Endothelial cell of umbilical vein (primary cell): ENCODE measurements at regions not wholly inside any gene's neighbourhood (a gene's known extent, or its start where the extent isn't known, plus 50 kb on each side); places are given as distances from the start of the nearest gene placed in this dataset.

Experiments
- EZH2 ChIP-seq: IDR thresholded peaks from 2 replicates; pipeline ENCODE4 v1.6.1; 2012; ENCODE audit warnings: borderline replicate concordance, low read depth, mild to moderate bottlenecking, moderate library complexity, low read length, inconsistent platforms; ENCODE audit not compliant: severe bottlenecking
- MAX ChIP-seq: IDR thresholded peaks from 2 replicates; pipeline ENCODE4 v1.6.1; 2011; ENCODE audit not compliant: insufficient read depth, insufficient read length
- MYC ChIP-seq: IDR thresholded peaks from one replicate; pipeline ENCODE4 v1.6.1; 2011; ENCODE audit warnings: mild to moderate bottlenecking, low read depth, low read length
- POLR2A ChIP-seq: IDR thresholded peaks from 2 replicates; pipeline ENCODE4 v1.6.1; 2012; ENCODE audit warnings: low read depth, mild to moderate bottlenecking, control low read depth, low read length
- POLR2AphosphoS5 ChIP-seq: IDR thresholded peaks from 2 replicates; pipeline ENCODE4 v1.6.1; 2012; ENCODE audit warnings: low read depth, mild to moderate bottlenecking, control low read depth, low read length, moderate library complexity; ENCODE audit not compliant: insufficient read depth
- TF ChIP-seq, protein P1 (sequence below), 2 donors: IDR thresholded peaks; 1 replicate in 1 of 2; 2 replicates in 1 of 2; pipeline ENCODE4 v1.5.1; 2011; ENCODE audit warnings: low read length in 2 of 2, mild to moderate bottlenecking in 2 of 2, moderate library complexity in 2 of 2, control low read depth in 1 of 2, inconsistent platforms in 1 of 2, low read depth in 1 of 2; ENCODE audit not compliant: insufficient read depth in 1 of 2; ENCODE audit errors: extremely low read depth in 1 of 2

DNA sequence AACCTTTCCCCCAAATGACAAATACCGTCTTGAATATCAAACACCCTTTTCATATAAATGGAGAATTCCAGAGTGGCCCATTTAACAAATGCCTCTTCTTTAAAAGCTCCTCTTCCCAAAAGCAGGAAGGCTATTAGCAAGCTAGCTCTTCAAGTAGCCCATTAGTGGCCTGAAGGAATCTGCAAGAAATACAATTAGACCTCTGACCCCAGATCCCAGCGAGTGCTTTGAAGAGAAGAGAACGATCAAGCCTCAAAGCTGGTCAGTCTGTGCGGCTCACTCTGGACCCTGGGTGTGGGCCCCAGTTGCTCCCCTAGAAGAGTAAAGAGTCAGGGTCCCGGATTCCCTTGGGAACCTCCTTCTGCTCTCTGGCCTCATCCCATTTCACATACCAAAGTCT, 325.6 kb downstream of the NUAK1 start:
- TF ChIP-seq, protein P1, sequence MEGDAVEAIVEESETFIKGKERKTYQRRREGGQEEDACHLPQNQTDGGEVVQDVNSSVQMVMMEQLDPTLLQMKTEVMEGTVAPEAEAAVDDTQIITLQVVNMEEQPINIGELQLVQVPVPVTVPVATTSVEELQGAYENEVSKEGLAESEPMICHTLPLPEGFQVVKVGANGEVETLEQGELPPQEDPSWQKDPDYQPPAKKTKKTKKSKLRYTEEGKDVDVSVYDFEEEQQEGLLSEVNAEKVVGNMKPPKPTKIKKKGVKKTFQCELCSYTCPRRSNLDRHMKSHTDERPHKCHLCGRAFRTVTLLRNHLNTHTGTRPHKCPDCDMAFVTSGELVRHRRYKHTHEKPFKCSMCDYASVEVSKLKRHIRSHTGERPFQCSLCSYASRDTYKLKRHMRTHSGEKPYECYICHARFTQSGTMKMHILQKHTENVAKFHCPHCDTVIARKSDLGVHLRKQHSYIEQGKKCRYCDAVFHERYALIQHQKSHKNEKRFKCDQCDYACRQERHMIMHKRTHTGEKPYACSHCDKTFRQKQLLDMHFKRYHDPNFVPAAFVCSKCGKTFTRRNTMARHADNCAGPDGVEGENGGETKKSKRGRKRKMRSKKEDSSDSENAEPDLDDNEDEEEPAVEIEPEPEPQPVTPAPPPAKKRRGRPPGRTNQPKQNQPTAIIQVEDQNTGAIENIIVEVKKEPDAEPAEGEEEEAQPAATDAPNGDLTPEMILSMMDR (IDR thresholded peaks at IDR 0.05; ENCODE audit: extremely low read depth in 1 of 2, insufficient read depth in 1 of 2, low read depth in 1 of 2, low read length in 2 of 2) = no peak
- TF ChIP-seq POLR2AphosphoS5 = no peak
- no peak for TF ChIP-seq MYC
- TF ChIP-seq POLR2A = no peak
- TF ChIP-seq EZH2 = no peak
- no peak for TF ChIP-seq MAX
